MCF 10A (cell line): ENCODE measurements at regions not wholly inside any gene's neighbourhood (a gene's known extent, or its start where the extent isn't known, plus 50 kb on each side); places are given as distances from the start of the nearest gene placed in this dataset.

Experiments
- BruUV-seq: library from RNA; stranded (reverse); fragments of 400-500 nt; replicated peaks from 2 replicates; lab custom pipeline; 2021; lab: Mats Ljungman, UMichigan
- CTCF ChIA-PET: fragments of 300-600 bp; sonication (Branson Sonifier 250); formaldehyde crosslinking; extraction: SDS; loops from one replicate; lab custom pipeline; 2021; ENCODE audit warnings: antibody characterized with exemption, inconsistent platforms; lab: Yijun Ruan, JAX
- POLR2A ChIA-PET: fragments of 300-600, 350-650 bp; sonication (Branson Sonifier 250); formaldehyde crosslinking; extraction: SDS; loops from one replicate; lab custom pipeline; 2020; ENCODE audit warnings: antibody characterized with exemption, inconsistent platforms; lab: Yijun Ruan, JAX
- DNase-seq: peaks from one replicate; pipeline ENCODE4 v3.0.0-alpha.2; 2018; ENCODE audit not compliant: unreplicated experiment
- H3K27ac Mint-ChIP-seq: one replicate; pipeline ENCODE4 v1.8.0; 2022; ENCODE audit warnings: mild to moderate bottlenecking, low read depth, mixed read lengths; ENCODE audit not compliant: unreplicated experiment
- H3K27me3 Mint-ChIP-seq: one replicate; pipeline ENCODE4 v1.8.0; 2022; ENCODE audit warnings: mixed read lengths; ENCODE audit not compliant: insufficient read depth, unreplicated experiment
- H3K36me3 Mint-ChIP-seq: one replicate; pipeline ENCODE4 v1.8.0; 2022; ENCODE audit warnings: mild to moderate bottlenecking, moderate library complexity, mixed read lengths; ENCODE audit not compliant: insufficient read depth, unreplicated experiment
- H3K4me1 Mint-ChIP-seq: one replicate; pipeline ENCODE4 v1.8.0; 2022; ENCODE audit warnings: mixed read lengths; ENCODE audit not compliant: insufficient read depth, unreplicated experiment
- H3K4me3 Mint-ChIP-seq: one replicate; pipeline ENCODE4 v1.8.0; 2022; ENCODE audit warnings: mild to moderate bottlenecking, moderate library complexity, mixed read lengths; ENCODE audit not compliant: unreplicated experiment
- H3K9me3 Mint-ChIP-seq: one replicate; pipeline ENCODE4 v1.8.0; 2022; ENCODE audit warnings: mixed read lengths; ENCODE audit not compliant: unreplicated experiment
- intact Hi-C: fragments of 100-400 bp; cut with micrococcal nuclease; formaldehyde crosslinking; loops from 2 replicates; pipeline ENCODE4 v1.14.1; 2022
- TF ChIP-seq, protein P1 (sequence below): fragments of 200-600 bp; IDR thresholded peaks from one replicate; pipeline ENCODE4 v1.8.0; 2022; ENCODE audit warnings: antibody characterized with exemption, mild to moderate bottlenecking; ENCODE audit not compliant: unreplicated experiment

DNA sequence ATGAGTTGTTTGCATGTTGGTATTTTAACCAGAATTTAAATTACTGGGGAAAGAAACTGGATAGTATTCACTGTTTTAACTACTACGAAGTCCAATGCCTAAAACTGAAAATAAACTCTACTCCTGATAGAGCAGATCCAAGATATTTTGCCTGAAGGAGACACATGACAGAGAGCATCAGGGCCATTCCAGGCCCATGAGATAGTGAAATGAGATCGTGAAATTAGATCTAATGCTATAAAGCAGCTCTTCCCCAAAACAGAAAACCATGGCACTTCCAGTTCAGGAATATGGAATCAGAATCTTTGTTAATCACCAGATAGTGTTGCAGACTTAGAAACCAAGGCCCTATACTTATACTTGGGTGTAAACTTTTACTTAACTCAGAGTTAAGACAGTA lies 124.3 kb upstream of the CACNA2D1 start:
- Mint-ChIP-seq H3K9me3 (no peaks in the 10 kb centered on the region), H3K27me3 (peaks cover 71% of the 10 kb centered on the region)
- intact Hi-C loops = no loop called here

DNA sequence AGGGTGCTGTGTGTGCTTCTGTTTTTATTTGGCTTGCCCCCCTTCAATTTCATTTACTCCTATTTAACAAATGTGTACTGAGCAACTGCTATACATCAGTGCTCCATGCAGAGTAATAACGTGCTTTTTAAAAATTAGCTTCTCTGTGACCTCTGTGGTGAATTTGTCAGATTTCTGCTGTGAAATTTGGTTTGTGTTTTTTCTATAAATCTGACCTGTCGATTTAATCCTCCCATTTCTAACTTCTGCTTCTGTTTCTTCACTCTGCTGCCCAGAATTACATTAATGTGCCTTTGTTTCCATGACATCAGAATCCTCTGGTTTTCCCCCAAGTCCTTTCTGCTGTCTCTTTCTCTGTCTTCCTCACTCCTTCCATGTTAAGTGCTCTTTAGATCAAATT lies 123.8 kb upstream of the CACNA2D1 start:
- DNase-seq = no peak
- H3K36me3 Mint-ChIP-seq = no peaks in the 10 kb centered on the region
- CTCF ChIA-PET = no interaction called here
- no peaks in the 10 kb centered on the region for H3K4me1 Mint-ChIP-seq
- TF ChIP-seq, protein P1, sequence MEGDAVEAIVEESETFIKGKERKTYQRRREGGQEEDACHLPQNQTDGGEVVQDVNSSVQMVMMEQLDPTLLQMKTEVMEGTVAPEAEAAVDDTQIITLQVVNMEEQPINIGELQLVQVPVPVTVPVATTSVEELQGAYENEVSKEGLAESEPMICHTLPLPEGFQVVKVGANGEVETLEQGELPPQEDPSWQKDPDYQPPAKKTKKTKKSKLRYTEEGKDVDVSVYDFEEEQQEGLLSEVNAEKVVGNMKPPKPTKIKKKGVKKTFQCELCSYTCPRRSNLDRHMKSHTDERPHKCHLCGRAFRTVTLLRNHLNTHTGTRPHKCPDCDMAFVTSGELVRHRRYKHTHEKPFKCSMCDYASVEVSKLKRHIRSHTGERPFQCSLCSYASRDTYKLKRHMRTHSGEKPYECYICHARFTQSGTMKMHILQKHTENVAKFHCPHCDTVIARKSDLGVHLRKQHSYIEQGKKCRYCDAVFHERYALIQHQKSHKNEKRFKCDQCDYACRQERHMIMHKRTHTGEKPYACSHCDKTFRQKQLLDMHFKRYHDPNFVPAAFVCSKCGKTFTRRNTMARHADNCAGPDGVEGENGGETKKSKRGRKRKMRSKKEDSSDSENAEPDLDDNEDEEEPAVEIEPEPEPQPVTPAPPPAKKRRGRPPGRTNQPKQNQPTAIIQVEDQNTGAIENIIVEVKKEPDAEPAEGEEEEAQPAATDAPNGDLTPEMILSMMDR = no peak
- no peaks in the 10 kb centered on the region for H3K9me3 Mint-ChIP-seq
- POLR2A ChIA-PET = no interaction called here
- H3K27ac Mint-ChIP-seq = no peak overlapping the region
- H3K4me3 Mint-ChIP-seq = no peak overlapping the region
- intact Hi-C loops = no loop called here
- no TSS peak for BruUV-seq
- H3K27me3 Mint-ChIP-seq = peaks cover 76% of the 10 kb centered on the region

More for the DNA sequence above, 124.3 kb upstream of the CACNA2D1 start:
- ChIA-PET POLR2A (no interaction called here), CTCF (interaction anchor here (0.8 kb wide), 1 partner anchor 254 kb away, joined by 3 read pairs; no protein-coding TSS in a partner anchor)
- TF ChIP-seq, protein P1 = no peak
- H3K27ac Mint-ChIP-seq = no peak overlapping the region
- H3K4me3 Mint-ChIP-seq = no peak overlapping the region
- no TSS peak for BruUV-seq
- no peaks in the 10 kb centered on the region for H3K4me1 Mint-ChIP-seq
- DNase-seq = no peak
- no peaks in the 10 kb centered on the region for H3K36me3 Mint-ChIP-seq

DNA sequence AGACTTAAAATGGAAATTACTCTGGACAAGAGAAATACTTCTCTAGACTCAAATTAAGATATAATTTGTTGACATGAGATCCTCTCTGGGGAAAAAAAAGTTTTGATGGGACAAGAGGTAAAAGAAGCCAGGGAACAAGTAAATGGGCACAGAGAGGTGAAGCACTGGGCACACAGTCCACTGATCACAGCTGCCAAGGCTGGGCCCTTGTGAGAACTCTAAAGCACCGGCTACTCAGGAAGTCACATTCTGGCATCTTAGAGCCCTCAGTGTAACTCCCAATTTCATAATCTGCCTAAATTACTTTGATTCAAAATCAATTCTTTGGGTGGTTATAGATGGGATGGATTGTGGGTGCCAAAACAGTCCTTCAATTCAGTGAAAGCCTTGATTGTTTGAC lies 123.2 kb upstream of the CACNA2D1 start:
- peaks cover 80% of the 10 kb centered on the region for H3K27me3 Mint-ChIP-seq
- no TSS peak for BruUV-seq
- H3K9me3 Mint-ChIP-seq = no peaks in the 10 kb centered on the region
- intact Hi-C loops = no loop called here
- no peak for DNase-seq
- no peak overlapping the region for H3K4me3 Mint-ChIP-seq
- no peak overlapping the region for H3K27ac Mint-ChIP-seq
- ChIA-PET POLR2A (no interaction called here), CTCF (no interaction called here)
- no peaks in the 10 kb centered on the region for H3K4me1 Mint-ChIP-seq
- H3K36me3 Mint-ChIP-seq = no peaks in the 10 kb centered on the region
- TF ChIP-seq, protein P1 = no peak

DNA sequence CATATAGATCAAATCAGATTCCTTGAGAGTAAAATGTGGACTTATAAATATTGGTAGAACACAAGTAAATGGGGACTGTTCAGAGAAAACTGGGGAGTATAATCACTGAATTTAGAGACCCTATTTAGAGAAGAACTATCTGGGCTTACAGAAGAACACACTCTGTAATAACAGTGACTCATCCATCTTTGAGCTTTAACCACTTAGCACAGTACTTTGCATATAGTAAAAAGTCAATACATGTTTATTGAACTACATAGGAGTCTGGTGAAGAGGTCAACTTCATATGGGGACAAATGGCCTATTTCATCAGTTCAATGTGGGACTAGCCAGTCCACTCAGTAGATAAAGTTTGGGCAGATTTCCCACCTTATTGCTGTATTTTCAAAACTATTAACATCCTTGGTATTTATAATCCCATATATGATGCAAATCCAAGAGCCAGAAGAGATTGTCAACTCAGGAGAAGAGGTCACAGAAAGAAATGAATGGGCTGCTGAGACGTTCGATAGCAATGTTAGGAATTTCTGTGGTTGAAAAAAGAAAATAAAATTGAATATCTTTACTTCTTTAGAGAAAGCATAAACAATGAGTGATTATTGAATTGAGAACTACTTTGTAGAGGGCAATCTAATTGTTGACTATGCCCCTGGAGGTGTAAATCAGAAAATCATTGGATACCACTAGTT lies 119.3 kb upstream of the CACNA2D1 start:
- TF ChIP-seq, protein P1 = no peak
- Mint-ChIP-seq H3K4me3 (no peak overlapping the region), H3K36me3 (no peaks in the 10 kb centered on the region), H3K27ac (no peak overlapping the region), H3K27me3 (peaks cover 57% of the 10 kb centered on the region), H3K4me1 (no peaks in the 10 kb centered on the region), H3K9me3 (no peaks in the 10 kb centered on the region)
- CTCF ChIA-PET = interaction anchor here (0.6 kb wide), 1 partner anchor 38 kb away, joined by 3 read pairs; no protein-coding TSS in a partner anchor
- DNase-seq = no peak
- POLR2A ChIA-PET = no interaction called here
- intact Hi-C loops = no loop called here
- BruUV-seq = no TSS peak
